Sigmoid colon (tissue), 6 donors: ENCODE measurements at regions not wholly inside any gene's neighbourhood (a gene's known extent, or its start where the extent isn't known, plus 50 kb on each side); places are given as distances from the start of the nearest gene placed in this dataset.

Source experiments
- DNase-seq: peaks from one replicate; pipeline ENCODE4 v3.0.0-alpha.2; 2019
- H3K27ac ChIP-seq, 4 donors: fragments of 200-600 bp; sonication (generic); one replicate each; pipeline ENCODE4 v1.5.1; 2016 to 2019; ENCODE audit warnings: mild to moderate bottlenecking in 1 of 4
- H3K27me3 ChIP-seq, 3 donors: fragments of 200-600 bp; sonication (generic); one replicate each; pipeline ENCODE4 v1.5.1; 2019; ENCODE audit warnings: mild to moderate bottlenecking in 1 of 3
- H3K36me3 ChIP-seq, 4 donors: fragments of 200-600 bp; sonication (generic); one replicate each; pipeline ENCODE4 v1.5.1; 2016 to 2019
- H3K4me1 ChIP-seq, 4 donors: fragments of 200-600 bp; sonication (generic); one replicate each; pipeline ENCODE4 v1.5.1; 2017 to 2019
- H3K4me3 ChIP-seq, 4 donors: fragments of 200-600 bp; sonication (generic); one replicate each; pipeline ENCODE4 v1.5.1; 2017 to 2019; ENCODE audit warnings: mild to moderate bottlenecking in 2 of 4, moderate library complexity in 1 of 4
- H3K9me3 ChIP-seq, 4 donors: fragments of 200-600 bp in 3 of 4; sonication (generic) in 3 of 4; one replicate each; pipeline versions ENCODE4 v1.5.1 to v1.6.1; 2013 to 2019
- EP300 ChIP-seq, 4 donors: sonication (generic); formaldehyde crosslinking; IDR thresholded peaks; one replicate each; pipeline ENCODE4 v1.6.1; 2017; ENCODE audit warnings: antibody characterized with exemption in 4 of 4
- POLR2A ChIP-seq, 2 donors: fragments of 450-650 bp; IDR thresholded peaks; one replicate each; pipeline ENCODE4 v1.6.1; 2016; ENCODE audit warnings: antibody characterized with exemption in 2 of 2, mild to moderate bottlenecking in 2 of 2, moderate library complexity in 2 of 2
- POLR2AphosphoS5 ChIP-seq, 4 donors: sonication (generic); formaldehyde crosslinking; IDR thresholded peaks; one replicate each; pipeline ENCODE4 v1.6.1; 2017; ENCODE audit warnings: antibody characterized with exemption in 4 of 4
- WGBS, 2 donors: extraction: QIAGEN DNeasy Blood & Tissue Kit; methylation state at CpG; one replicate each; pipeline ENCODE4 v1.1.7; 2013; 5-methylcytosine and 5-hydroxymethylcytosine counted together
- intact Hi-C: fragments of 100-400 bp; cut with DNase I; formaldehyde crosslinking; loops from one replicate; pipeline ENCODE4 v1.15.1; 2023
- TF ChIP-seq, protein P1 (sequence below), 4 experiments: fragments of 450-650 bp in 3 of 4; fragments of 200-600 bp in 1 of 4; IDR thresholded peaks; one replicate each; pipeline ENCODE4 v1.5.1; 2016 to 2019; ENCODE audit warnings: antibody characterized with exemption in 4 of 4, mild to moderate bottlenecking in 3 of 4, moderate library complexity in 2 of 4
- donor health status: healthy with polysubstance abuse.
- donor health status: healthy.

GRCh38 chr2:189249901-189250300, 70.3 kb upstream of the COL5A2 start:
- no peak for TF ChIP-seq POLR2A (IDR thresholded peaks at IDR 0.05)
- no peak for TF ChIP-seq POLR2AphosphoS5 (IDR thresholded peaks at IDR 0.05)
- TF ChIP-seq, protein P1, sequence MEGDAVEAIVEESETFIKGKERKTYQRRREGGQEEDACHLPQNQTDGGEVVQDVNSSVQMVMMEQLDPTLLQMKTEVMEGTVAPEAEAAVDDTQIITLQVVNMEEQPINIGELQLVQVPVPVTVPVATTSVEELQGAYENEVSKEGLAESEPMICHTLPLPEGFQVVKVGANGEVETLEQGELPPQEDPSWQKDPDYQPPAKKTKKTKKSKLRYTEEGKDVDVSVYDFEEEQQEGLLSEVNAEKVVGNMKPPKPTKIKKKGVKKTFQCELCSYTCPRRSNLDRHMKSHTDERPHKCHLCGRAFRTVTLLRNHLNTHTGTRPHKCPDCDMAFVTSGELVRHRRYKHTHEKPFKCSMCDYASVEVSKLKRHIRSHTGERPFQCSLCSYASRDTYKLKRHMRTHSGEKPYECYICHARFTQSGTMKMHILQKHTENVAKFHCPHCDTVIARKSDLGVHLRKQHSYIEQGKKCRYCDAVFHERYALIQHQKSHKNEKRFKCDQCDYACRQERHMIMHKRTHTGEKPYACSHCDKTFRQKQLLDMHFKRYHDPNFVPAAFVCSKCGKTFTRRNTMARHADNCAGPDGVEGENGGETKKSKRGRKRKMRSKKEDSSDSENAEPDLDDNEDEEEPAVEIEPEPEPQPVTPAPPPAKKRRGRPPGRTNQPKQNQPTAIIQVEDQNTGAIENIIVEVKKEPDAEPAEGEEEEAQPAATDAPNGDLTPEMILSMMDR (IDR thresholded peaks at IDR 0.05), result no peak
- TF ChIP-seq EP300 (IDR thresholded peaks at IDR 0.05), result no peak
- 20 to 75% methylated on average over 5 of the region's 5 CpGs for WGBS, 2 donors
- Histone ChIP-seq H3K4me1 (peaks cover 0 to 43% (median 29%) of the 10 kb centered on the region in 4 donors), H3K9me3 (no peaks in the 10 kb centered on the region), H3K4me3 (no peak overlapping the region), H3K27ac (no peak overlapping the region), H3K27me3 (no peaks in the 10 kb centered on the region), H3K36me3 (no peaks in the 10 kb centered on the region)
- intact Hi-C loops, result no loop called here
- no peak for DNase-seq

DNA sequence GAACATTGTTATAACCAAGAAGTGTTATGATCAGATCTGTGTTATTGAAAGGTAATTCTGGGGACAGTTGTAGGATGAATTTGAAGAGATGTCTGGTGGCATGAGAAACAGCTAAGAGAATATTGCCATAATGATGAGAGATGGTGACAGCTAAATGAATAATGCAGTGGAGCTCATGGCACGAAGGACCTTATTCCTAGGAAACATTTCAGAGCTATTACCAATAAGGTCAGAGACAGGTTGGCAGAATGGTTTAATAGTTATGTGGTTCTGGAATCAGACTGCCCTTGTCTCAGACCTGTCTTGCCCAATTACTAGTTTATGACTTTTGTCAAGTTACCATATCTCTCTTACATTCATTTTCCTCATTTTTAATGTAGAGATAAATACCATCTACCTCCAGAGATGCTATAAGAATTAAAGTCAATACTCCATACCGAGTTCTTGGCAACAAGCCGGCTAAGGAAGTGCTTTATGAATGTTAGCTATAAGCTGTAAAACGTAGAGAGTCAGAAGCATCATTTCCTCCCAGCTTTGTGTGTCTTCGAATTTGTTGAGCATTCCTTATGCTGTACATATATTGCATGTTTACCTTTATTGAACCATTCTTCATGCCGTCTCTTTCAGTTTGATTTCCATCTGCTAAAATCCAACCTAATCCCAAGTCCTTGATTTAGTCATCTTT, 73.6 kb upstream of the COL5A2 start:
- Histone ChIP-seq H3K4me1 (peaks cover 0 to 39% (median 24%) of the 10 kb centered on the region in 4 donors), H3K36me3 (no peaks in the 10 kb centered on the region), H3K9me3 (no peaks in the 10 kb centered on the region), H3K27ac (no peak overlapping the region), H3K27me3 (no peaks in the 10 kb centered on the region), H3K4me3 (no peak overlapping the region)
- WGBS, 2 donors, result 12 to 56% methylated on average over 6 of the region's 6 CpGs
- TF ChIP-seq POLR2A (IDR thresholded peaks at IDR 0.05), result no peak
- TF ChIP-seq, protein P1 (IDR thresholded peaks at IDR 0.05), result no peak
- TF ChIP-seq EP300 (IDR thresholded peaks at IDR 0.05), result no peak
- TF ChIP-seq POLR2AphosphoS5 (IDR thresholded peaks at IDR 0.05), result no peak
- intact Hi-C loops, result no loop called here
- DNase-seq, result no peak

- TF ChIP-seq POLR2AphosphoS5 (IDR thresholded peaks at IDR 0.05) (no peak), EP300 (IDR thresholded peaks at IDR 0.05) (no peak), POLR2A (IDR thresholded peaks at IDR 0.05) (no peak)
- TF ChIP-seq, protein P1 (IDR thresholded peaks at IDR 0.05), result no peak
- H3K27ac ChIP-seq, result peak overlapping the region in 3 of 4 donors; percentile 27 to 57 (median 51)
- no peaks in the 10 kb centered on the region for H3K27me3 ChIP-seq
- H3K4me1 ChIP-seq, result peaks cover 0 to 32% (median 20%) of the 10 kb centered on the region in 4 donors
- intact Hi-C loops, result no loop called here
- no peaks in the 10 kb centered on the region for H3K36me3 ChIP-seq
- no peak for DNase-seq
- no peak overlapping the region for H3K4me3 ChIP-seq
- H3K9me3 ChIP-seq, result no peaks in the 10 kb centered on the region
Measured at GRCh38 chr2:189253836-189254235, 74.3 kb upstream of the COL5A2 start.

DNA sequence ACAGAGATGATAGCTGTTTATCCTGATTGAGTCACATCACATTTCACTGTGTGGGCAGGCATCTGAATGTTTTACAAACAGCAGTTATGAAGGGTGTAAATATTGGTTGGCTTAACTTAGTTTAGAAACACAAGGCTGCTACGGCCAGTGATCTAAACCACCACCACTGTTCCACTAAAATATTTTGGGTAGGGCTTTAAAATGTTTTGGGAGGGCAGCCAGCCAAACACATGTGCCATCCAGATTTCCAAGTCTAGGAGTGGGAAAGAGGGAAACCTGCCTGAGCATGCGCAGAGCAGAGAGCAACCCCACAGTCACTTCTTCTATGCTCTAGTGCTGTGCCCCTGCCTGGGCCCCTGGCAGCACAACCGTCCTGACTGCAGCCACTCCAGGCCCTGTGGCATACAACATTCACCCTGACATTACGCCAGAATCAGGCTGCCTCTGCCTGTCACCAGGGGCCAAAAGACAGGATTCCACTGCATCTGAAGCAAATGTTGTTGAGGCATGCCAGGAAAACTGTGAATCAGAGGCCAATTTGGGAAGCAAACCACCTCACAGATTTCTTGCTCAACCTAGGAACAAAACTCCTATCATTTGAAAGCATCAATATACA, 74.8 kb upstream of the COL5A2 start:
- no peaks in the 10 kb centered on the region for H3K9me3 ChIP-seq
- WGBS, 2 donors, result 79 to 80% methylated on average over 4 of the region's 4 CpGs
- TF ChIP-seq EP300 (IDR thresholded peaks at IDR 0.05), result no peak
- TF ChIP-seq, protein P1 (IDR thresholded peaks at IDR 0.05), result no peak
- no peak for TF ChIP-seq POLR2AphosphoS5 (IDR thresholded peaks at IDR 0.05)
- TF ChIP-seq POLR2A (IDR thresholded peaks at IDR 0.05), result no peak
- intact Hi-C loops, result no loop called here
- H3K4me1 ChIP-seq, result peaks cover 0 to 26% (median 18%) of the 10 kb centered on the region in 4 donors
- no peak overlapping the region for H3K4me3 ChIP-seq
- no peaks in the 10 kb centered on the region for H3K27me3 ChIP-seq
- DNase-seq, result peak; percentile 73
- H3K36me3 ChIP-seq, result no peaks in the 10 kb centered on the region
- H3K27ac ChIP-seq, result peak overlapping the region; percentile 2 to 57 (median 39)
